GM23248 (cell line): ENCODE measurements at regions not wholly inside any gene's neighbourhood (a gene's known extent, or its start where the extent isn't known, plus 50 kb on each side); places are given as distances from the start of the nearest gene placed in this dataset.

Source experiments
- EZH2 ChIP-seq: fragments of 200-600 bp; sonication (generic); IDR thresholded peaks from 2 replicates; pipeline ENCODE4 v1.6.1; 2018; ENCODE audit warnings: antibody characterized with exemption, mild to moderate bottlenecking; ENCODE audit not compliant: insufficient read depth, poor library complexity, severe bottlenecking
- EZH2phosphoT487 ChIP-seq: fragments of 200-600 bp; sonication (generic); IDR thresholded peaks from 2 replicates; pipeline ENCODE4 v1.6.1; 2018; ENCODE audit warnings: antibody characterized with exemption, moderate library complexity, mild to moderate bottlenecking, low read depth; ENCODE audit not compliant: insufficient read depth

DNA sequence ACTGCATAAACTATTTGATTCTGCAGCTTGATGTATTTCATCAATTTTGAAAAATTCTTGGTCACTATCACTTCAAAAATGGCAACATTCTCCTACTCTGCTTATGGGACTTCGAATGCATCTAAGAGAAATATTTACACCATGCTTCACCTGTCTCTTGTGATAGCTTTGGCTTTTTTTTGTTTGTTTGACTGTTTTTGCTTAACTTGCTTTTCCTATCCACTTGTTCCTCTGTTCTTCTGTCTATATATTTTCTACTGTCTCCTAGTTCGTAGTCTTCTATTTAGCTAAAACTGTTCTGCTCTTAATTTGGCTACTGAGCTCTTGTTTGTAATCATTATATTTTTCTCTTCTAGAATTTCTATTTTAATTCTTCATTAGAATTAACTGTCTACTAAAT is 94.4 kb downstream of the INHBA start:
- TF ChIP-seq EZH2: no peak
- no peak for TF ChIP-seq EZH2phosphoT487
